DND-41 (cell line): ENCODE measurements at regions not wholly inside any gene's neighbourhood (a gene's known extent, or its start where the extent isn't known, plus 50 kb on each side); places are given as distances from the start of the nearest gene placed in this dataset.

Source experiments
- ATAC-seq: fragments of 200-7000 bp; cut with Tn5 transposase; 3 replicates; pipeline ENCODE4 v1.9.1; 2021; ENCODE audit warnings: low read depth; ENCODE audit not compliant: insufficient read depth
- DNase-seq: peaks from one replicate; pipeline ENCODE4 v3.0.0-alpha.2; 2020
- H2AFZ ChIP-seq: 2 replicates; pipeline ENCODE4 v1.6.0; 2012; ENCODE audit warnings: low read depth, low read length
- H3K27ac ChIP-seq: 2 replicates; pipeline ENCODE4 v1.5.1; 2012; ENCODE audit warnings: low read length, inconsistent platforms
- H3K27me3 ChIP-seq: fragments of 200-600 bp; sonication (generic); 2 replicates; pipeline ENCODE4 v1.6.0; 2012; ENCODE audit warnings: low read length, mild to moderate bottlenecking, inconsistent platforms; ENCODE audit not compliant: insufficient read depth, poor library complexity
- H3K36me3 ChIP-seq: 2 replicates; pipeline ENCODE4 v1.5.1; 2012; ENCODE audit warnings: low read length, inconsistent platforms; ENCODE audit not compliant: insufficient read depth
- H3K4me1 ChIP-seq: 2 replicates; pipeline ENCODE4 v1.5.1; 2012; ENCODE audit warnings: mild to moderate bottlenecking, low read length; ENCODE audit not compliant: insufficient read depth
- H3K4me2 ChIP-seq: 2 replicates; pipeline ENCODE4 v1.6.0; 2012; ENCODE audit warnings: mild to moderate bottlenecking, moderate library complexity, low read length, inconsistent platforms; ENCODE audit not compliant: insufficient read depth
- H3K4me3 ChIP-seq, 2 experiments: fragments of 200-600 bp in 1 of 2; shearing (Covaris generic) in 1 of 2; 2 replicates each; pipeline ENCODE4 v1.5.1; 2012 to 2016; ENCODE audit warnings: inconsistent platforms in 2 of 2, low read length in 2 of 2, mild to moderate bottlenecking in 2 of 2, low read depth in 1 of 2, moderate library complexity in 1 of 2
- H3K79me2 ChIP-seq: 2 replicates; pipeline ENCODE4 v1.6.0; 2012; ENCODE audit warnings: low read length, inconsistent platforms; ENCODE audit not compliant: insufficient read depth
- H3K9ac ChIP-seq: 2 replicates; pipeline ENCODE4 v1.6.0; 2012; ENCODE audit warnings: low read depth, mild to moderate bottlenecking, inconsistent platforms, low read length, moderate library complexity
- H3K9me3 ChIP-seq: 2 replicates; pipeline ENCODE4 v1.5.1; 2012; ENCODE audit warnings: low read length, moderate library complexity, mild to moderate bottlenecking, inconsistent platforms; ENCODE audit not compliant: insufficient read depth, severe bottlenecking
- H4K20me1 ChIP-seq: 2 replicates; pipeline ENCODE4 v1.6.0; 2012; ENCODE audit warnings: low read length; ENCODE audit not compliant: insufficient read depth
- CTCF ChIP-seq: IDR thresholded peaks from 2 replicates; pipeline ENCODE4 v1.5.1; 2012; ENCODE audit warnings: borderline replicate concordance, low read length, moderate library complexity, mild to moderate bottlenecking; ENCODE audit not compliant: poor library complexity, severe bottlenecking; ENCODE audit errors: extremely low read depth
- EZH2 ChIP-seq: IDR thresholded peaks from 3 replicates; pipeline ENCODE4 v1.6.1; 2012; ENCODE audit warnings: borderline replicate concordance, low read depth, mild to moderate bottlenecking, moderate library complexity, low read length, inconsistent platforms; ENCODE audit not compliant: severe bottlenecking

- Histone ChIP-seq H4K20me1 (no peaks in the 10 kb centered on the region), H3K79me2 (no peaks in the 10 kb centered on the region), H2AFZ (no peak overlapping the region), H3K9ac (no peak overlapping the region), H3K27me3 (no peaks in the 10 kb centered on the region), H3K36me3 (no peaks in the 10 kb centered on the region), H3K4me1 (no peaks in the 10 kb centered on the region), H3K4me3 (no peak overlapping the region), H3K9me3 (no peaks in the 10 kb centered on the region), H3K27ac (no peak overlapping the region), H3K4me2 (no peak overlapping the region)
- DNase-seq (no peak), ATAC-seq (no peak)
- TF ChIP-seq EZH2 (no peak), CTCF (no peak)
Measured at GRCh38 chr11:90911192-90911591, 688.3 kb upstream of the CHORDC1 start.

- no peaks in the 10 kb centered on the region for H3K4me1 ChIP-seq
- no peak for ATAC-seq
- no peak for DNase-seq
Measured at GRCh38 chr11:90908074-90908473, 685.2 kb upstream of the CHORDC1 start.

GRCh38 chr11:90895850-90896249 is 673.0 kb upstream of the CHORDC1 start:
- no peak overlapping the region for H2AFZ ChIP-seq
- H3K27ac ChIP-seq: no peak overlapping the region
- TF ChIP-seq CTCF (no peak), EZH2 (no peak)
- no peak overlapping the region for H3K9ac ChIP-seq
- H3K79me2 ChIP-seq: no peaks in the 10 kb centered on the region
- DNase-seq (no peak), ATAC-seq (no peak)
- no peaks in the 10 kb centered on the region for H3K9me3 ChIP-seq
- H3K36me3 ChIP-seq: no peaks in the 10 kb centered on the region
- no peaks in the 10 kb centered on the region for H3K4me1 ChIP-seq
- H3K27me3 ChIP-seq: no peaks in the 10 kb centered on the region
- H3K4me3 ChIP-seq: no peak overlapping the region
- no peak overlapping the region for H3K4me2 ChIP-seq
- no peaks in the 10 kb centered on the region for H4K20me1 ChIP-seq

More at GRCh38 chr11:90908074-90908473, 685.2 kb upstream of the CHORDC1 start:
- no peak overlapping the region for H3K4me2 ChIP-seq
- H3K9me3 ChIP-seq: no peaks in the 10 kb centered on the region
- no peak overlapping the region for H2AFZ ChIP-seq
- H3K36me3 ChIP-seq: no peaks in the 10 kb centered on the region
- no peaks in the 10 kb centered on the region for H4K20me1 ChIP-seq
- H3K4me3 ChIP-seq: no peak overlapping the region
- TF ChIP-seq EZH2 (no peak), CTCF (no peak)
- no peaks in the 10 kb centered on the region for H3K79me2 ChIP-seq
- H3K27ac ChIP-seq: no peak overlapping the region
- H3K27me3 ChIP-seq: no peaks in the 10 kb centered on the region
- H3K9ac ChIP-seq: no peak overlapping the region

- H3K27me3 ChIP-seq: no peaks in the 10 kb centered on the region
- TF ChIP-seq EZH2 (no peak), CTCF (no peak)
- H4K20me1 ChIP-seq: no peaks in the 10 kb centered on the region
- ATAC-seq: no peak
- no peak overlapping the region for H3K27ac ChIP-seq
- H3K9ac ChIP-seq: no peak overlapping the region
- H3K79me2 ChIP-seq: no peaks in the 10 kb centered on the region
- H3K9me3 ChIP-seq: no peaks in the 10 kb centered on the region
- no peaks in the 10 kb centered on the region for H3K4me1 ChIP-seq
- no peak overlapping the region for H3K4me2 ChIP-seq
- DNase-seq: no peak
- H3K4me3 ChIP-seq: no peak overlapping the region
- H2AFZ ChIP-seq: no peak overlapping the region
- no peaks in the 10 kb centered on the region for H3K36me3 ChIP-seq
Measured at GRCh38 chr11:90890347-90890746, 667.5 kb upstream of the CHORDC1 start.
